Spleen (tissue), 7 donors: ENCODE measurements at regions not wholly inside any gene's neighbourhood (a gene's known extent, or its start where the extent isn't known, plus 50 kb on each side); places are given as distances from the start of the nearest gene placed in this dataset.

Source experiments
- CTCF ChIP-seq, 11 experiments: fragments of 200-600 bp in 7 of 11; fragments of 450-650 bp in 4 of 11; sonication (generic) in 4 of 11; IDR thresholded peaks in 8 of 11; conservative IDR thresholded peaks in 3 of 11; 1 replicate in 7 of 11; 2 replicates in 4 of 11; pipeline versions ENCODE4 v1.4.0 to v1.8.0; 2016 to 2021; ENCODE audit warnings: antibody characterized with exemption in 11 of 11, inconsistent platforms in 4 of 11, mild to moderate bottlenecking in 1 of 11
- POLR2A ChIP-seq, 3 donors: fragments of 450-650 bp; IDR thresholded peaks; one replicate each; pipeline ENCODE4 v1.5.1; 2017; ENCODE audit warnings: antibody characterized with exemption in 3 of 3, mild to moderate bottlenecking in 1 of 3
- POLR2AphosphoS5 ChIP-seq, 3 donors: sonication (generic); formaldehyde crosslinking; IDR thresholded peaks; one replicate each; pipeline ENCODE4 v1.5.1; 2017; ENCODE audit warnings: antibody characterized with exemption in 3 of 3
- donor health status: DM: no; HTN: no; CAD: no; lungs with moderate emphysema.
- donor health status: DM: no; HTN: no; CAD: no.
- donor health status: DM: no; HTN: no; CAD: no.

GRCh38 chr1:229184066-229184465 is 86.8 kb upstream of the RAB4A start:
- TF ChIP-seq POLR2A (IDR thresholded peaks at IDR 0.05) (no peak), POLR2AphosphoS5 (IDR thresholded peaks at IDR 0.05) (no peak), CTCF (IDR thresholded peaks at IDR 0.05 in 8 of 11, conservative IDR thresholded peaks at IDR 0.05 in 3 of 11) (no peak)
